ENCODE measurements at regions not wholly inside any gene's neighbourhood (a gene's known extent, or its start where the extent isn't known, plus 50 kb on each side); places are given as distances from the start of the nearest gene placed in this dataset.

DNA sequence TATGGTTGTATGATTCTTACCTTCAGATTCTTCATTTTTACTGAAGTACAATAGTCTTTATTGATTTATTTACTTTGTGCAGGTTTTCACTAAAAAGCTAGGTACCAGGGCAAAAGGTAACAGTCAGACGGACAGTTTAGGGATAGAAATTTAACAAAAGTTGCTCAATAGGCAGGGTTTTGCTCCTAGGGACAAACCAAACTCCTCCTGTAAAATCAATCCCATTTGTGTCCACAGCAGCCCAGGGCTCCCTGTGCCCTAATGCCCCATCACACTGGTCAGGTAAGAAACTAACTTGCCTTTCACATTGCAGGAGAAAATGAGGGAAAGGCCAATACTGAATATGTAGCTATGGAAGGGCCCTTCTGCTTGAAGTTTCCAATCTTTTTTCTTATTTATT lies 410.9 kb downstream of the EPHA4 start:
- no peaks in the 10 kb centered on the region for H3K27me3 ChIP-seq (ENCODE audit: low read depth)
- TF ChIP-seq, protein P1, sequence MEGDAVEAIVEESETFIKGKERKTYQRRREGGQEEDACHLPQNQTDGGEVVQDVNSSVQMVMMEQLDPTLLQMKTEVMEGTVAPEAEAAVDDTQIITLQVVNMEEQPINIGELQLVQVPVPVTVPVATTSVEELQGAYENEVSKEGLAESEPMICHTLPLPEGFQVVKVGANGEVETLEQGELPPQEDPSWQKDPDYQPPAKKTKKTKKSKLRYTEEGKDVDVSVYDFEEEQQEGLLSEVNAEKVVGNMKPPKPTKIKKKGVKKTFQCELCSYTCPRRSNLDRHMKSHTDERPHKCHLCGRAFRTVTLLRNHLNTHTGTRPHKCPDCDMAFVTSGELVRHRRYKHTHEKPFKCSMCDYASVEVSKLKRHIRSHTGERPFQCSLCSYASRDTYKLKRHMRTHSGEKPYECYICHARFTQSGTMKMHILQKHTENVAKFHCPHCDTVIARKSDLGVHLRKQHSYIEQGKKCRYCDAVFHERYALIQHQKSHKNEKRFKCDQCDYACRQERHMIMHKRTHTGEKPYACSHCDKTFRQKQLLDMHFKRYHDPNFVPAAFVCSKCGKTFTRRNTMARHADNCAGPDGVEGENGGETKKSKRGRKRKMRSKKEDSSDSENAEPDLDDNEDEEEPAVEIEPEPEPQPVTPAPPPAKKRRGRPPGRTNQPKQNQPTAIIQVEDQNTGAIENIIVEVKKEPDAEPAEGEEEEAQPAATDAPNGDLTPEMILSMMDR (IDR thresholded peaks at IDR 0.05; ENCODE audit: borderline replicate concordance): no peak
- DNase-seq: no peak

DNA sequence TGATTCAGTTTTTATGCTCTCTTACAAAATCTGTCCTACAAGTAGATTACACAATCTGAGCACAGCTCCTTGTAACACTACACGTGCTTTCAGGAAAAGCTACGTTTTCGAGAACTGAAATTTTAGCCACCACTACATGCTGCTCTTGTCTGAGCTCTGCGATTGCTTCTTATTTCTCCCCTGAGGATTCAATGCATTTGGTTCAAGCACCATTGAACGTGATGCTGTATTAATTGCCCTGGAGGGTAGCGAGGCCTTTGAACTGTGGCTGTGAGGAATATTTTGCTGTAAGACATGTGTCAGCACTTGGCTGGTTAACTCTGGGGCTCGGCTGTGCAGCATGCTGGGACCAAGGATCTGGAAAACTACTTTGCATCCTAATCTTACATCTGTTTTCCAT lies 405.8 kb downstream of the EPHA4 start:
- no peak for DNase-seq
- no peak overlapping the region for H3K27ac ChIP-seq (replicated peaks)
- no peaks in the 10 kb centered on the region for H3K36me3 ChIP-seq
- intact Hi-C loops (cut with micrococcal nuclease): no loop called here
- no peaks in the 10 kb centered on the region for H3K4me1 ChIP-seq
- no peaks in the 10 kb centered on the region for H3K9me3 ChIP-seq (replicated peaks)
- TF ChIP-seq, protein P1 (IDR thresholded peaks at IDR 0.05; ENCODE audit: borderline replicate concordance): no peak
- no peak overlapping the region for H3K4me3 ChIP-seq
- H3K27me3 ChIP-seq (ENCODE audit: low read depth): no peaks in the 10 kb centered on the region

More for the DNA sequence above, 410.9 kb downstream of the EPHA4 start:
- Histone ChIP-seq H3K4me1 (no peaks in the 10 kb centered on the region), H3K9me3 (replicated peaks) (no peaks in the 10 kb centered on the region), H3K36me3 (no peaks in the 10 kb centered on the region), H3K27ac (replicated peaks) (no peak overlapping the region), H3K4me3 (no peak overlapping the region)
- intact Hi-C loops (cut with micrococcal nuclease): no loop called here

DNA sequence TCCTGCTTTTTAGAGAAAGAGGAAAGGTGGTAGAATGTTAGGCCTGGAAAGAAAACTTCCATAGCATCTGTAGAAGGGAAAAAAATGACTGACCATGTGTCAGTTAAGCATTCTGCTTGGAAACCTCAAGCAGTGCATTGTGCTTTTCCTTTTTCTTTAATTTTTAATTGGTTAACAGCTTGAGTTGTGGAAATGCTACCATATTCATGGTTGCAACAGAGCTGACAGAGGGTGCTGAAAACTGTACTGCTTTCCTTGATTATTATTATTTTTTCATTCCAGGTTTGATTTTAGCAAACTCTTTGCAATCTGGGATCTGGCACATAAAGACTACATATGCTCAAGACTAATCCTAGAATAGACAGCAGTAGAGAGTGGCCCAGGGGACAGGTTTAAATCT lies 404.5 kb downstream of the EPHA4 start:
- H3K36me3 ChIP-seq: no peaks in the 10 kb centered on the region
- no peak overlapping the region for H3K27ac ChIP-seq (replicated peaks)
- H3K4me3 ChIP-seq: no peak overlapping the region
- H3K9me3 ChIP-seq (replicated peaks): no peaks in the 10 kb centered on the region
- no peaks in the 10 kb centered on the region for H3K27me3 ChIP-seq (ENCODE audit: low read depth)
- TF ChIP-seq, protein P1 (IDR thresholded peaks at IDR 0.05; ENCODE audit: borderline replicate concordance): no peak
- DNase-seq: no peak
- no peaks in the 10 kb centered on the region for H3K4me1 ChIP-seq
- intact Hi-C loops (cut with micrococcal nuclease): no loop called here

DNA sequence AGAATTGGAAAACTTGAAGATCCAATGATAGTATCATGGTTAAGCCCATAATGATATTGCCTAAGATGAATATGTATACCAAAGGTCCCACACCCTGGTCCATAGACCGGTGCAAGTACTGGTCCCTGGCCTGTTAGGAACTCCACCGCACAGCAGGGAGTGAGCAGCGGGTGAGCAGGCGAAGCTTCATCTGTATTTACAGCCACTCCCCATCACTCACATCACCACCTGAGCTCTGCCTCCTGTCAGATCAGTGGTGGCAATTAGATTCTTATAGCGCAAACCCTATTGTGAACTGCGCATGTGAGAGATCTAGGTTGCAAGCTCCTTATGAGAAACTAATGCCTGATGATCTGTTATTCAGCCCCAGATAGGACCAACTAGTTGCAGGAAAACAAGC lies 402.4 kb downstream of the EPHA4 start:
- TF ChIP-seq, protein P1 (IDR thresholded peaks at IDR 0.05; ENCODE audit: borderline replicate concordance): no peak
- intact Hi-C loops (cut with micrococcal nuclease): no loop called here
- H3K4me1 ChIP-seq: no peaks in the 10 kb centered on the region
- no peak overlapping the region for H3K4me3 ChIP-seq
- no peaks in the 10 kb centered on the region for H3K36me3 ChIP-seq
- H3K9me3 ChIP-seq (replicated peaks): no peaks in the 10 kb centered on the region
- H3K27me3 ChIP-seq (ENCODE audit: low read depth): no peaks in the 10 kb centered on the region
- DNase-seq: no peak
- no peak overlapping the region for H3K27ac ChIP-seq (replicated peaks)

DNA sequence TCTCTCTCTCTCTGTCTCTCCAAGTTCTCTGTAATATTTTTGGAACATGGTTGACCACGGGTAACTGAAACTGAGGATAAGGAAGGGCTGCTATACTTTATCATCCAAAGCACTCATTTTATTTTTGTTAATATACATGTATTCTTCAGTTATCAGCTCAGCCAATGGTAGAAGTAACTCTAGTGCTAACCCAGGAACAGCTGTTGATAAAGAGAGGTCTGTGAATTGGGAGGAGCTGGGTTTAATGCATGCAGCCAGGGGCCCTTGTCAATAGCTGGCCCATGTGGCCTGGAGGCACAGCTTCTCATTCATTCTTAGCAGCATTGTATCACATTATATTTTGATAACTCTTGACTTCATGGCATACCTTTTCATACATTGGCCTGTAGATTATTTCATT lies 401.6 kb downstream of the EPHA4 start:
- TF ChIP-seq, protein P1 (IDR thresholded peaks at IDR 0.05; ENCODE audit: borderline replicate concordance): no peak
- no peaks in the 10 kb centered on the region for H3K4me1 ChIP-seq
- H3K4me3 ChIP-seq: no peak overlapping the region
- H3K36me3 ChIP-seq: no peaks in the 10 kb centered on the region
- no peaks in the 10 kb centered on the region for H3K9me3 ChIP-seq (replicated peaks)
- no peaks in the 10 kb centered on the region for H3K27me3 ChIP-seq (ENCODE audit: low read depth)
- no peak for DNase-seq
- intact Hi-C loops (cut with micrococcal nuclease): no loop called here
- no peak overlapping the region for H3K27ac ChIP-seq (replicated peaks)

DNA sequence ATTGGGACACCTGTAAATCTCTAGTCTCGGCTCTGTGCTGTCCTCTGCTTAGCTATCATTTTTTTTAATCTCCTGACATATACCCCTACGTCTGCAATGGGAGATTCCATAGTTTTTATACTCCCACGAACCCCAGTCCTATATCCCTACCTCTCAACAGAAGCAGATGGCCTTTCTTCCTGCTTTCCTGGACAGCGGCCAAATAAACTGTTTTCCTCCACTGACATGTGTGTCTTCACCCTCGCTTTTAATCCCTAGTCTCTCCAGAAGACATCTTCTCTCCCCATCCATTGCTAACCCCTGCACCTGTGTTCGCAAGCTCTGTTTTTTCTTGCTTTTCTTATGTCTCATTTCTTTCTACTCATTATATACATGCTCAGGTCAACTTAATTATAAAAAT lies 395.4 kb downstream of the EPHA4 start:
- DNase-seq: no peak
- TF ChIP-seq, protein P1 (IDR thresholded peaks at IDR 0.05; ENCODE audit: borderline replicate concordance): no peak
- intact Hi-C loops (cut with micrococcal nuclease): no loop called here
- H3K36me3 ChIP-seq: no peaks in the 10 kb centered on the region
- no peaks in the 10 kb centered on the region for H3K9me3 ChIP-seq (replicated peaks)
- no peaks in the 10 kb centered on the region for H3K27me3 ChIP-seq (ENCODE audit: low read depth)
- no peaks in the 10 kb centered on the region for H3K4me1 ChIP-seq
- no peak overlapping the region for H3K4me3 ChIP-seq
- no peak overlapping the region for H3K27ac ChIP-seq (replicated peaks)
